ENCODE measurements at regions not wholly inside any gene's neighbourhood (a gene's known extent, or its start where the extent isn't known, plus 50 kb on each side); places are given as distances from the start of the nearest gene placed in this dataset.

DNA sequence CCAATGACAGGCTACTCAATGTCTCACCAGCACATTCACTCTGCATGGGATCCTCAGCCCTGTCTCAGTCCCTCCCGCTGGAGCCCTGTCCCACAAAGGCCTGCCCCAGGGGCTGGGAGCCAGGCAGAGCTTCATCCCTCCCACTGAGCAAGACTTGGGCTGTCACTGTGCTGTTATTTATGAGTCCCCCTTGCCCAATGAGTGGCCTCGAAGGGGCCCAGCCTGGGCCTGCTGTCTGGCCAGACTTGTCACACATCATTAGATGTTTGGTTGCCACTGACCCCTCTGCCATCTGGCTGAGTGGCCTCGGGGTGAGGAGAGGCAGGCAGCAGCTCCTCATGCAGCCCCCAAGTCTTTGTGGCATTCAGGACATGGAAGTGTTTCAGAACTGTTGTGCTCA is 330.6 kb upstream of the SKOR2 start:
- POLR2A ChIA-PET, result no interaction called here
- no peak for ATAC-seq
- Histone ChIP-seq H3K4me1 (ENCODE audit: control insufficient read depth, insufficient read depth, low read length) (no peaks in the 10 kb centered on the region), H3K27me3 (ENCODE audit: control insufficient read depth, insufficient read depth, low read length) (no peaks in the 10 kb centered on the region), H3K4me3 (ENCODE audit: low read depth in 2 of 2, low read length in 2 of 2) (no peak overlapping the region), H3K36me3 (ENCODE audit: control insufficient read depth, insufficient read depth, low read length) (no peaks in the 10 kb centered on the region), H3K27ac (ENCODE audit: low read length) (no peak overlapping the region), H3K9me3 (ENCODE audit: control insufficient read depth, insufficient read depth, low read depth, low read length) (no peaks in the 10 kb centered on the region)
- intact Hi-C loops (cut with micrococcal nuclease; ENCODE audit: unreplicated experiment), result no loop called here
- TF ChIP-seq TCF7L2 (IDR thresholded peaks at IDR 0.05; ENCODE audit: low read depth, low read length) (no peak), POLR2AphosphoS5 (IDR thresholded peaks at IDR 0.05; ENCODE audit: low read depth, low read length) (no peak), SIN3A (IDR thresholded peaks at IDR 0.05; ENCODE audit: borderline replicate concordance, insufficient read depth, low read depth, low read length) (no peak)
- TF ChIP-seq, protein P1, sequence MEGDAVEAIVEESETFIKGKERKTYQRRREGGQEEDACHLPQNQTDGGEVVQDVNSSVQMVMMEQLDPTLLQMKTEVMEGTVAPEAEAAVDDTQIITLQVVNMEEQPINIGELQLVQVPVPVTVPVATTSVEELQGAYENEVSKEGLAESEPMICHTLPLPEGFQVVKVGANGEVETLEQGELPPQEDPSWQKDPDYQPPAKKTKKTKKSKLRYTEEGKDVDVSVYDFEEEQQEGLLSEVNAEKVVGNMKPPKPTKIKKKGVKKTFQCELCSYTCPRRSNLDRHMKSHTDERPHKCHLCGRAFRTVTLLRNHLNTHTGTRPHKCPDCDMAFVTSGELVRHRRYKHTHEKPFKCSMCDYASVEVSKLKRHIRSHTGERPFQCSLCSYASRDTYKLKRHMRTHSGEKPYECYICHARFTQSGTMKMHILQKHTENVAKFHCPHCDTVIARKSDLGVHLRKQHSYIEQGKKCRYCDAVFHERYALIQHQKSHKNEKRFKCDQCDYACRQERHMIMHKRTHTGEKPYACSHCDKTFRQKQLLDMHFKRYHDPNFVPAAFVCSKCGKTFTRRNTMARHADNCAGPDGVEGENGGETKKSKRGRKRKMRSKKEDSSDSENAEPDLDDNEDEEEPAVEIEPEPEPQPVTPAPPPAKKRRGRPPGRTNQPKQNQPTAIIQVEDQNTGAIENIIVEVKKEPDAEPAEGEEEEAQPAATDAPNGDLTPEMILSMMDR (IDR thresholded peaks at IDR 0.05), result no peak
- TF ChIP-seq, protein P2, sequence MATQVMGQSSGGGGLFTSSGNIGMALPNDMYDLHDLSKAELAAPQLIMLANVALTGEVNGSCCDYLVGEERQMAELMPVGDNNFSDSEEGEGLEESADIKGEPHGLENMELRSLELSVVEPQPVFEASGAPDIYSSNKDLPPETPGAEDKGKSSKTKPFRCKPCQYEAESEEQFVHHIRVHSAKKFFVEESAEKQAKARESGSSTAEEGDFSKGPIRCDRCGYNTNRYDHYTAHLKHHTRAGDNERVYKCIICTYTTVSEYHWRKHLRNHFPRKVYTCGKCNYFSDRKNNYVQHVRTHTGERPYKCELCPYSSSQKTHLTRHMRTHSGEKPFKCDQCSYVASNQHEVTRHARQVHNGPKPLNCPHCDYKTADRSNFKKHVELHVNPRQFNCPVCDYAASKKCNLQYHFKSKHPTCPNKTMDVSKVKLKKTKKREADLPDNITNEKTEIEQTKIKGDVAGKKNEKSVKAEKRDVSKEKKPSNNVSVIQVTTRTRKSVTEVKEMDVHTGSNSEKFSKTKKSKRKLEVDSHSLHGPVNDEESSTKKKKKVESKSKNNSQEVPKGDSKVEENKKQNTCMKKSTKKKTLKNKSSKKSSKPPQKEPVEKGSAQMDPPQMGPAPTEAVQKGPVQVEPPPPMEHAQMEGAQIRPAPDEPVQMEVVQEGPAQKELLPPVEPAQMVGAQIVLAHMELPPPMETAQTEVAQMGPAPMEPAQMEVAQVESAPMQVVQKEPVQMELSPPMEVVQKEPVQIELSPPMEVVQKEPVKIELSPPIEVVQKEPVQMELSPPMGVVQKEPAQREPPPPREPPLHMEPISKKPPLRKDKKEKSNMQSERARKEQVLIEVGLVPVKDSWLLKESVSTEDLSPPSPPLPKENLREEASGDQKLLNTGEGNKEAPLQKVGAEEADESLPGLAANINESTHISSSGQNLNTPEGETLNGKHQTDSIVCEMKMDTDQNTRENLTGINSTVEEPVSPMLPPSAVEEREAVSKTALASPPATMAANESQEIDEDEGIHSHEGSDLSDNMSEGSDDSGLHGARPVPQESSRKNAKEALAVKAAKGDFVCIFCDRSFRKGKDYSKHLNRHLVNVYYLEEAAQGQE (IDR thresholded peaks at IDR 0.05; ENCODE audit: insufficient read depth in 1 of 2, low read depth in 2 of 2, low read length in 1 of 2), result no peak
- BruUV-seq (replicated peaks), result no TSS peak
- in situ Hi-C loops (cut with HindIII; ENCODE audit: low pct_unique_long_range_greater_than_20kb, low sequenced_read_pairs), result no loop called here
- no peak for DNase-seq (ENCODE audit: low read depth, low spot score)
- CTCF ChIA-PET, result no interaction called here

DNA sequence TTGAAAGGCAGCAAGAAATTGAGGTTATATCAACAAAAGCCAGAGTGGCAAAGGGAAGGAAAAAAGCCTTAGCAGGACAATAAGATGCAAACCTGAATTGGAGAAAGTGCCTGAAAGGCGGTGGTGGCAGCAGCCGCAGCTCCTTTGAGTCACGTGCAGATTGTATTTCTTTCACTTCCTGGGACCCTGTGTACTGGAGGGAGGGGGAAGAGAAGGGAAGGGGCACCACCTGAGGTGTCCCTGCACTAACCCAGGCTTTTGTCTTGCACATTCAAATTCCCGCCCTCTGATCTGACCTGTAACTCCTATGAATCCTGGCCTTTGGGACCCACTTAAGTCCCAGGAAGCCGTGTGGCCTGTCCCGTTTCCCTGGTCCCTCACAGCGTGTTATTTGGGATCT is 326.1 kb upstream of the SKOR2 start:
- Histone ChIP-seq H3K36me3 (ENCODE audit: control insufficient read depth, insufficient read depth, low read length) (no peaks in the 10 kb centered on the region), H3K9me3 (ENCODE audit: control insufficient read depth, insufficient read depth, low read depth, low read length) (no peaks in the 10 kb centered on the region), H3K4me3 (ENCODE audit: low read depth in 2 of 2, low read length in 2 of 2) (no peak overlapping the region), H3K27ac (ENCODE audit: low read length) (no peak overlapping the region), H3K4me1 (ENCODE audit: control insufficient read depth, insufficient read depth, low read length) (no peaks in the 10 kb centered on the region), H3K27me3 (ENCODE audit: control insufficient read depth, insufficient read depth, low read length) (no peaks in the 10 kb centered on the region)
- no peak for TF ChIP-seq SIN3A (IDR thresholded peaks at IDR 0.05; ENCODE audit: borderline replicate concordance, insufficient read depth, low read depth, low read length)
- DNase-seq (ENCODE audit: low read depth, low spot score) (no peak), ATAC-seq (no peak)
- BruUV-seq (replicated peaks), result no TSS peak
- ChIA-PET CTCF (no interaction called here), POLR2A (no interaction called here)
- intact Hi-C loops (cut with micrococcal nuclease; ENCODE audit: unreplicated experiment) (no loop called here), in situ Hi-C loops (cut with HindIII; ENCODE audit: low pct_unique_long_range_greater_than_20kb, low sequenced_read_pairs) (no loop called here)

- H3K4me3 ChIP-seq (ENCODE audit: low read depth in 2 of 2, low read length in 2 of 2), result no peak overlapping the region
- H3K4me1 ChIP-seq (ENCODE audit: control insufficient read depth, insufficient read depth, low read length), result no peaks in the 10 kb centered on the region
- no peak overlapping the region for H3K27ac ChIP-seq (ENCODE audit: low read length)
- DNase-seq (ENCODE audit: low read depth, low spot score), result no peak
- POLR2A ChIA-PET, result no interaction called here
- CTCF ChIA-PET, result no interaction called here
- in situ Hi-C loops (cut with HindIII; ENCODE audit: low pct_unique_long_range_greater_than_20kb, low sequenced_read_pairs), result no loop called here
- ATAC-seq, result no peak
- intact Hi-C loops (cut with micrococcal nuclease; ENCODE audit: unreplicated experiment), result no loop called here
- H3K9me3 ChIP-seq (ENCODE audit: control insufficient read depth, insufficient read depth, low read depth, low read length), result no peaks in the 10 kb centered on the region
- no peaks in the 10 kb centered on the region for H3K27me3 ChIP-seq (ENCODE audit: control insufficient read depth, insufficient read depth, low read length)
- TF ChIP-seq, protein P1 (IDR thresholded peaks at IDR 0.05), result no peak
- TF ChIP-seq SIN3A (IDR thresholded peaks at IDR 0.05; ENCODE audit: borderline replicate concordance, insufficient read depth, low read depth, low read length) (no peak), POLR2AphosphoS5 (IDR thresholded peaks at IDR 0.05; ENCODE audit: low read depth, low read length) (no peak), TCF7L2 (IDR thresholded peaks at IDR 0.05; ENCODE audit: low read depth, low read length) (no peak)
- TF ChIP-seq, protein P2 (IDR thresholded peaks at IDR 0.05; ENCODE audit: insufficient read depth in 1 of 2, low read depth in 2 of 2, low read length in 1 of 2), result no peak
- no peaks in the 10 kb centered on the region for H3K36me3 ChIP-seq (ENCODE audit: control insufficient read depth, insufficient read depth, low read length)
- BruUV-seq (replicated peaks), result no TSS peak
Observed at GRCh38 chr18:47574966-47575365, 323.5 kb upstream of the SKOR2 start.

All from Panc1 (cell line).